GM13977 (cell line): ENCODE measurements at regions not wholly inside any gene's neighbourhood (a gene's known extent, or its start where the extent isn't known, plus 50 kb on each side); places are given as distances from the start of the nearest gene placed in this dataset.

Experiments
- DNase-seq: peaks from one replicate; pipeline ENCODE4 v3.0.0; 2012; ENCODE audit warnings: low spot score
- in situ Hi-C: fragments of 300-500 bp; cut with MboI; formaldehyde crosslinking; loops from one replicate; pipeline ENCODE4 v1.12.0; 2022; ENCODE audit warnings: low sequenced_read_pairs, low pct_unique_long_range_greater_than_20kb, mixed read lengths, inconsistent platforms; ENCODE audit not compliant: unreplicated experiment
- TF ChIP-seq, protein P1 (sequence below): IDR thresholded peaks from 2 replicates; pipeline ENCODE4 v1.5.1; 2012; ENCODE audit warnings: mild to moderate bottlenecking, control low read depth; ENCODE audit not compliant: insufficient read depth; ENCODE audit errors: extremely low read depth, missing control alignments

- in situ Hi-C loops: no loop called here
- TF ChIP-seq, protein P1, sequence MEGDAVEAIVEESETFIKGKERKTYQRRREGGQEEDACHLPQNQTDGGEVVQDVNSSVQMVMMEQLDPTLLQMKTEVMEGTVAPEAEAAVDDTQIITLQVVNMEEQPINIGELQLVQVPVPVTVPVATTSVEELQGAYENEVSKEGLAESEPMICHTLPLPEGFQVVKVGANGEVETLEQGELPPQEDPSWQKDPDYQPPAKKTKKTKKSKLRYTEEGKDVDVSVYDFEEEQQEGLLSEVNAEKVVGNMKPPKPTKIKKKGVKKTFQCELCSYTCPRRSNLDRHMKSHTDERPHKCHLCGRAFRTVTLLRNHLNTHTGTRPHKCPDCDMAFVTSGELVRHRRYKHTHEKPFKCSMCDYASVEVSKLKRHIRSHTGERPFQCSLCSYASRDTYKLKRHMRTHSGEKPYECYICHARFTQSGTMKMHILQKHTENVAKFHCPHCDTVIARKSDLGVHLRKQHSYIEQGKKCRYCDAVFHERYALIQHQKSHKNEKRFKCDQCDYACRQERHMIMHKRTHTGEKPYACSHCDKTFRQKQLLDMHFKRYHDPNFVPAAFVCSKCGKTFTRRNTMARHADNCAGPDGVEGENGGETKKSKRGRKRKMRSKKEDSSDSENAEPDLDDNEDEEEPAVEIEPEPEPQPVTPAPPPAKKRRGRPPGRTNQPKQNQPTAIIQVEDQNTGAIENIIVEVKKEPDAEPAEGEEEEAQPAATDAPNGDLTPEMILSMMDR: no peak
- no peak for DNase-seq
These were observed 276.0 kb downstream of the HS3ST1 start for GRCh38 chr4:11152684-11153083.

GRCh38 chr4:11151500-11151899, 277.2 kb downstream of the HS3ST1 start:
- in situ Hi-C loops: no loop called here
- TF ChIP-seq, protein P1: no peak
- no peak for DNase-seq

- TF ChIP-seq, protein P1: no peak
- no peak for DNase-seq
- in situ Hi-C loops: no loop called here
These were observed 279.0 kb downstream of the HS3ST1 start for GRCh38 chr4:11149612-11150259.

DNA sequence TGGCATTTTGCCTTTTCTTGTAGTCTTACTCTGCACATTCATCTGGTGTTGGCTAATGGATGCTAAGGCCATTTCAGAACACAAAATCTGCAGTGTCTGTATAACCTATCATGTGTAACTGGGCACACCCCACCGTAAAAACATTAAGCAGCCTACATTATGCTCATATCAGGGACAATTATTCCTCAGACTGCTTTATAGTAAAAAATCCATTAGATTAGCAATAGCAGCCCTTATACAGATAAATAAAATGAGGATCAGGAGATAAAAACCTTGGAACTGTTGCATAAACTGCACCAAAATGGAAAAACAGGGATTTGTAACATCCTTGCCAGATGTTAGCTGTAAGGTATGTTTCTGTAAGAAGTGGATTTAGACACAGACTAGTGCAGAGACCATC, 288.8 kb downstream of the HS3ST1 start:
- in situ Hi-C loops: no loop called here
- no peak for DNase-seq
- TF ChIP-seq, protein P1: no peak

DNA sequence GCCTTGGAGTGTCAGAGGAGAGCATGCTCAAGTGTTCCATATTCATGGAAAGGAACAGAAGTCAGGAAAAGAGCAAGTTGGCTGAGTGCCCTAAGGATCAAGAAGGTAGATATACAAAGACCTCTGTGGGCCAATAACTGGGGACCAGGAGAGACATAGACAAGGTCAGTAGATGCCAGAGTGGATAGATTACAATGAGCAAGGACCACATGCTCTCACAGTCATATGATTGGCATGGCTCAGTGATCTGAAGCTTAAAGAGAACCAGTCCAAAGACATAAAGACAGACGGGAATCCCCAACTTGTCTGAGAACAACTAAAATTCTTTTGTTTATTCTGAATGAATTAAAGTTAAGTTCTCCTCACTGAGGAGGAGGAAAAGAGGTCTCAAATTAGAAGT, 289.7 kb downstream of the HS3ST1 start:
- in situ Hi-C loops: no loop called here
- TF ChIP-seq, protein P1: no peak
- DNase-seq: no peak

- DNase-seq: no peak
- in situ Hi-C loops: no loop called here
- TF ChIP-seq, protein P1: no peak
These were observed 294.0 kb downstream of the HS3ST1 start for GRCh38 chr4:11134705-11135104.
